Breast epithelium (tissue), 4 donors: ENCODE measurements at regions not wholly inside any gene's neighbourhood (a gene's known extent, or its start where the extent isn't known, plus 50 kb on each side); places are given as distances from the start of the nearest gene placed in this dataset.

Experiments
- DNase-seq, 2 donors: peaks; one replicate each; pipeline ENCODE4 v3.0.0-alpha.2; 2019; ENCODE audit warnings: low spot score in 2 of 2
- H3K27ac ChIP-seq, 2 donors: fragments of 200-600 bp; sonication (generic) in 1 of 2; one replicate each; pipeline ENCODE4 v1.5.1; 2016 to 2019; ENCODE audit warnings: mild to moderate bottlenecking in 1 of 2
- H3K27me3 ChIP-seq, 2 donors: fragments of 200-600 bp; sonication (generic) in 1 of 2; one replicate each; pipeline versions ENCODE4 v1.5.1 to v1.6.0; 2017 to 2019; ENCODE audit warnings: control low read depth in 1 of 2, mild to moderate bottlenecking in 1 of 2
- H3K36me3 ChIP-seq: fragments of 200-600 bp; one replicate; pipeline ENCODE4 v1.5.1; 2019
- H3K4me1 ChIP-seq, 2 donors: fragments of 200-600 bp; sonication (generic); one replicate each; pipeline ENCODE4 v1.5.1; 2016 to 2019; ENCODE audit warnings: control low read depth in 1 of 2
- H3K4me3 ChIP-seq, 3 donors: fragments of 200-600 bp; sonication (generic); 1 replicate in 2 of 3; 2 replicates in 1 of 3; pipeline ENCODE4 v1.5.1; 2016 to 2019; ENCODE audit warnings: mild to moderate bottlenecking in 3 of 3, moderate library complexity in 2 of 3
- H3K9me3 ChIP-seq, 2 donors: fragments of 200-600 bp; sonication (generic) in 1 of 2; one replicate each; pipeline ENCODE4 v1.5.1; 2016 to 2019; ENCODE audit warnings: control low read depth in 1 of 2
- CTCF ChIP-seq, 3 donors: fragments of 450-650 bp; IDR thresholded peaks; one replicate each; pipeline ENCODE4 v1.5.1; 2016 to 2017; ENCODE audit warnings: antibody characterized with exemption in 3 of 3, mild to moderate bottlenecking in 3 of 3, moderate library complexity in 3 of 3
- POLR2A ChIP-seq: fragments of 450-650 bp; IDR thresholded peaks from one replicate; pipeline ENCODE4 v1.6.1; 2016; ENCODE audit warnings: antibody characterized with exemption, mild to moderate bottlenecking, moderate library complexity
- POLR2AphosphoS5 ChIP-seq, 3 donors: sonication (generic); formaldehyde crosslinking; IDR thresholded peaks; one replicate each; pipeline ENCODE4 v1.6.1; 2017; ENCODE audit warnings: antibody characterized with exemption in 3 of 3
- intact Hi-C: fragments of 100-400 bp; cut with DNase I; formaldehyde crosslinking; loops from one replicate; pipeline ENCODE4 v1.15.1; 2023; ENCODE audit warnings: low total_unique reads

GRCh38 chrX:10892621-10893225, 218.4 kb upstream of the HCCS start:
- no peak for TF ChIP-seq CTCF (IDR thresholded peaks at IDR 0.05)
- peaks cover 0 to 7% of the 10 kb centered on the region in 2 donors for H3K9me3 ChIP-seq
- H3K27ac ChIP-seq, result no peak overlapping the region
- peaks cover 0 to 13% of the 10 kb centered on the region in 2 donors for H3K27me3 ChIP-seq
- intact Hi-C loops, result no loop called here
- no peaks in the 10 kb centered on the region for H3K36me3 ChIP-seq
- no peaks in the 10 kb centered on the region for H3K4me1 ChIP-seq
- H3K4me3 ChIP-seq, result no peak overlapping the region
- no peak for DNase-seq

GRCh38 chrX:10893366-10893765, 217.8 kb upstream of the HCCS start:
- intact Hi-C loops, result no loop called here

GRCh38 chrX:10893976-10894375, 217.2 kb upstream of the HCCS start:
- Histone ChIP-seq H3K27me3 (peaks cover 0 to 19% of the 10 kb centered on the region in 2 donors), H3K9me3 (peaks cover 0 to 8% of the 10 kb centered on the region in 2 donors), H3K27ac (no peak overlapping the region), H3K4me1 (no peaks in the 10 kb centered on the region), H3K4me3 (no peak overlapping the region), H3K36me3 (no peaks in the 10 kb centered on the region)
- no peak for DNase-seq
- intact Hi-C loops, result no loop called here
- TF ChIP-seq CTCF (IDR thresholded peaks at IDR 0.05) (no peak), POLR2A (no peak), POLR2AphosphoS5 (IDR thresholded peaks at IDR 0.05) (no peak)

More at GRCh38 chrX:10893366-10893765, 217.8 kb upstream of the HCCS start:
- H3K4me3 ChIP-seq, result no peak overlapping the region
- peaks cover 0 to 8% of the 10 kb centered on the region in 2 donors for H3K9me3 ChIP-seq
- TF ChIP-seq POLR2AphosphoS5 (IDR thresholded peaks at IDR 0.05) (no peak), CTCF (IDR thresholded peaks at IDR 0.05) (no peak), POLR2A (no peak)
- DNase-seq, result no peak
- no peak overlapping the region for H3K27ac ChIP-seq
- H3K27me3 ChIP-seq, result peaks cover 0 to 18% of the 10 kb centered on the region in 2 donors
- no peaks in the 10 kb centered on the region for H3K36me3 ChIP-seq
- no peaks in the 10 kb centered on the region for H3K4me1 ChIP-seq

- H3K4me1 ChIP-seq, result no peaks in the 10 kb centered on the region
Observed at GRCh38 chrX:10897768-10898167, 213.4 kb upstream of the HCCS start.

More at GRCh38 chrX:10897768-10898167, 213.4 kb upstream of the HCCS start:
- DNase-seq, result no peak
- Histone ChIP-seq H3K27me3 (peaks cover 0 to 13% of the 10 kb centered on the region in 2 donors), H3K9me3 (peaks cover 0 to 8% of the 10 kb centered on the region in 2 donors), H3K36me3 (no peaks in the 10 kb centered on the region), H3K4me3 (no peak overlapping the region), H3K27ac (no peak overlapping the region)
- intact Hi-C loops, result no loop called here
- TF ChIP-seq POLR2AphosphoS5 (IDR thresholded peaks at IDR 0.05), result no peak
- no peak for TF ChIP-seq CTCF (IDR thresholded peaks at IDR 0.05)
- no peak for TF ChIP-seq POLR2A
